GM12878 (cell line): ENCODE measurements at regions not wholly inside any gene's neighbourhood (a gene's known extent, or its start where the extent isn't known, plus 50 kb on each side); places are given as distances from the start of the nearest gene placed in this dataset.

Source experiments
- ATAC-seq: fragments of 200-7000 bp; cut with Tn5 transposase; 3 replicates; pipeline ENCODE4 v1.9.1; 2020; ENCODE audit warnings: mild to moderate bottlenecking, moderate library complexity
- BruUV-seq: library from RNA; stranded (reverse); fragments of 400-500 nt; replicated peaks from 2 replicates; lab custom pipeline; 2021; lab: Mats Ljungman, UMichigan
- CTCF ChIA-PET: fragments of 300-600 bp; sonication (Branson Sonifier 250); formaldehyde crosslinking; extraction: SDS; loops from one replicate; lab custom pipeline; 2021; ENCODE audit warnings: inconsistent platforms; lab: Yijun Ruan, JAX
- POLR2A ChIA-PET: fragments of 350-600 bp; formaldehyde crosslinking; extraction: SDS; loops from one replicate; lab custom pipeline; 2021; ENCODE audit warnings: inconsistent platforms; lab: Charles Lee
- RAD21 ChIA-PET: fragments of 300-600 bp; sonication (Branson Sonifier 250); formaldehyde crosslinking; loops from one replicate; lab custom pipeline; 2023; ENCODE audit warnings: antibody characterized with exemption; ENCODE audit not compliant: unreplicated experiment; lab: Charles Lee
- SMC1A ChIA-PET: fragments of 300-600 bp; sonication (Branson Sonifier 250); formaldehyde crosslinking; loops from one replicate; lab custom pipeline; 2023; ENCODE audit not compliant: unreplicated experiment, uncharacterized antibody; lab: Charles Lee
- DNase-seq: peaks from one replicate; pipeline ENCODE4 v3.0.0-alpha.2; 2011; ENCODE audit warnings: low read depth, low spot score
- FAIRE-seq: peaks from 3 replicates; lab custom pipeline; 2011; peaks lifted over from hg19 to GRCh38; lab: Jason Lieb, UNC
- H2AFZ ChIP-seq: 2 replicates; pipeline ENCODE4 v1.6.0; 2011; ENCODE audit warnings: low read depth, low read length, control low read depth; ENCODE audit not compliant: control insufficient read depth
- H3K27ac ChIP-seq: 2 replicates; pipeline ENCODE4 v1.5.1; 2011; ENCODE audit warnings: control low read depth; ENCODE audit not compliant: control insufficient read depth, insufficient read depth
- H3K27me3 ChIP-seq, 2 experiments: replicated peaks in 1 of 2; 2 replicates each; pipeline versions ENCODE4 v1.6.0 to v1.6.1; 2011; ENCODE audit warnings: low read length in 1 of 2; ENCODE audit not compliant: control insufficient read depth in 2 of 2, insufficient read depth in 2 of 2
- H3K36me3 ChIP-seq, 2 experiments: 2 replicates each; pipeline ENCODE4 v1.5.1; 2011; ENCODE audit warnings: low read length in 1 of 2; ENCODE audit not compliant: control insufficient read depth in 2 of 2, insufficient read depth in 2 of 2
- H3K4me1 ChIP-seq: 2 replicates; pipeline ENCODE4 v1.6.1; 2011; ENCODE audit warnings: mild to moderate bottlenecking, low read length, moderate library complexity, mixed read lengths; ENCODE audit not compliant: control insufficient read depth, insufficient read depth
- H3K4me2 ChIP-seq: 2 replicates; pipeline ENCODE4 v1.6.0; 2011; ENCODE audit warnings: control low read depth; ENCODE audit not compliant: control insufficient read depth, insufficient read depth
- H3K4me3 ChIP-seq: fragments of 200-600 bp; sonication (generic); 2 replicates; pipeline ENCODE4 v1.5.1; 2016
- H3K79me2 ChIP-seq: 2 replicates; pipeline ENCODE4 v1.6.0; 2011; ENCODE audit warnings: low read length; ENCODE audit not compliant: control insufficient read depth, insufficient read depth
- H3K9ac ChIP-seq: 2 replicates; pipeline ENCODE4 v1.8.0; 2011; ENCODE audit warnings: low read length, control low read depth, mixed read lengths; ENCODE audit not compliant: control insufficient read depth, insufficient read depth
- H3K9me3 ChIP-seq: replicated peaks from 3 replicates; pipeline ENCODE4 v1.5.1; 2011; ENCODE audit warnings: mild to moderate bottlenecking, low read length; ENCODE audit not compliant: control insufficient read depth, insufficient read depth
- H4K20me1 ChIP-seq: 2 replicates; pipeline ENCODE4 v1.6.0; 2011; ENCODE audit not compliant: control insufficient read depth, insufficient read depth
- ATF7 ChIP-seq: fragments of 450-650 bp; IDR thresholded peaks from 2 replicates; pipeline ENCODE4 v1.6.1; 2016; ENCODE audit warnings: low read depth, mild to moderate bottlenecking
- BCL3 ChIP-seq: IDR thresholded peaks from 2 replicates; pipeline ENCODE4 v1.6.1; 2011; ENCODE audit warnings: borderline replicate concordance, low read depth, mild to moderate bottlenecking, moderate library complexity, low read length; ENCODE audit not compliant: insufficient read depth, poor library complexity, severe bottlenecking
- CBX3 ChIP-seq: fragments of 200-600 bp; sonication (generic); IDR thresholded peaks from 2 replicates; pipeline ENCODE4 v1.6.1; 2016; ENCODE audit warnings: low read depth, borderline replicate concordance
- CHD4 ChIP-seq: fragments of 200-600 bp; sonication (generic); IDR thresholded peaks from 2 replicates; pipeline ENCODE4 v1.6.1; 2016; ENCODE audit warnings: mild to moderate bottlenecking
- KAT2A ChIP-seq: conservative IDR thresholded peaks from 2 replicates; pipeline ENCODE4 v1.6.1; 2011; ENCODE audit warnings: low read depth, low read length; ENCODE audit not compliant: control insufficient read depth
- MTA3 ChIP-seq: IDR thresholded peaks from 2 replicates; pipeline ENCODE4 v1.6.1; 2012; ENCODE audit warnings: low read length, inconsistent platforms, borderline replicate concordance
- STAT3 ChIP-seq: IDR thresholded peaks from 2 replicates; pipeline ENCODE4 v1.6.1; 2011; ENCODE audit warnings: low read depth, low read length, improper control_type of control experiment
- ZNF274 ChIP-seq: IDR thresholded peaks from one replicate; pipeline ENCODE4 v1.8.0; 2011; ENCODE audit not compliant: insufficient read length, insufficient read depth
- ZNF384 ChIP-seq: IDR thresholded peaks from 2 replicates; pipeline ENCODE4 v1.6.1; 2012; ENCODE audit warnings: low read depth, mild to moderate bottlenecking, low read length, improper control_type of control experiment, borderline replicate concordance
- WGBS: methylation state at CpG from one replicate; pipeline ENCODE4 v1.1.6; 2016; ENCODE audit warnings: low lambda C conversion rate; ENCODE audit not compliant: insufficient replicate concordance, insufficient coverage; ENCODE audit errors: missing lambda C conversion rate; 5-methylcytosine and 5-hydroxymethylcytosine counted together
- in situ Hi-C: fragments of 300-500 bp; cut with MboI; formaldehyde crosslinking; loops from 9 replicates; pipeline ENCODE4 v1.14.3; 2018; ENCODE audit warnings: mixed read lengths
- intact Hi-C: fragments of 100-400 bp; cut with micrococcal nuclease; formaldehyde crosslinking; loops from one replicate; pipeline ENCODE4 v1.14.2; 2022; ENCODE audit not compliant: unreplicated experiment
- TF ChIP-seq, protein P1 (sequence below): fragments of 150-350 bp; IDR thresholded peaks from 2 replicates; pipeline ENCODE4 v1.6.1; 2016; ENCODE audit warnings: low read depth, low read length
- TF ChIP-seq, protein P2 (sequence below): IDR thresholded peaks from 2 replicates; pipeline ENCODE4 v1.6.1; 2012; ENCODE audit warnings: mild to moderate bottlenecking, low read depth, low read length

- H3K9ac ChIP-seq = no peak overlapping the region
- RAD21 ChIA-PET = no interaction called here
- ATAC-seq = no peak
- no peaks in the 10 kb centered on the region for H4K20me1 ChIP-seq
- no peaks in the 10 kb centered on the region for H3K36me3 ChIP-seq
- DNase-seq = no peak
- H3K9me3 ChIP-seq = peaks cover 3% of the 10 kb centered on the region; the same call in 2 of the 3 replicates
- H2AFZ ChIP-seq = no peak overlapping the region
- WGBS = 54% methylated on average over 11 of the region's 11 CpGs
- H3K27ac ChIP-seq = no peak overlapping the region
- BruUV-seq = no TSS peak
- intact Hi-C loops = no loop called here
- no peak overlapping the region for H3K4me3 ChIP-seq
- H3K79me2 ChIP-seq = no peaks in the 10 kb centered on the region
- POLR2A ChIA-PET = no interaction called here
- CTCF ChIA-PET = interaction anchor here (0.5 kb wide), 1 partner anchor 517 kb away, joined by 3 read pairs; no protein-coding TSS in a partner anchor
- no peak overlapping the region for H3K4me2 ChIP-seq
- TF ChIP-seq BCL3 (no peak), ZNF274 (no peak), ATF7 (no peak), CBX3 (no peak), KAT2A (no peak), STAT3 (no peak), MTA3 (no peak), ZNF384 (no peak), CHD4 (no peak)
- TF ChIP-seq, protein P1, sequence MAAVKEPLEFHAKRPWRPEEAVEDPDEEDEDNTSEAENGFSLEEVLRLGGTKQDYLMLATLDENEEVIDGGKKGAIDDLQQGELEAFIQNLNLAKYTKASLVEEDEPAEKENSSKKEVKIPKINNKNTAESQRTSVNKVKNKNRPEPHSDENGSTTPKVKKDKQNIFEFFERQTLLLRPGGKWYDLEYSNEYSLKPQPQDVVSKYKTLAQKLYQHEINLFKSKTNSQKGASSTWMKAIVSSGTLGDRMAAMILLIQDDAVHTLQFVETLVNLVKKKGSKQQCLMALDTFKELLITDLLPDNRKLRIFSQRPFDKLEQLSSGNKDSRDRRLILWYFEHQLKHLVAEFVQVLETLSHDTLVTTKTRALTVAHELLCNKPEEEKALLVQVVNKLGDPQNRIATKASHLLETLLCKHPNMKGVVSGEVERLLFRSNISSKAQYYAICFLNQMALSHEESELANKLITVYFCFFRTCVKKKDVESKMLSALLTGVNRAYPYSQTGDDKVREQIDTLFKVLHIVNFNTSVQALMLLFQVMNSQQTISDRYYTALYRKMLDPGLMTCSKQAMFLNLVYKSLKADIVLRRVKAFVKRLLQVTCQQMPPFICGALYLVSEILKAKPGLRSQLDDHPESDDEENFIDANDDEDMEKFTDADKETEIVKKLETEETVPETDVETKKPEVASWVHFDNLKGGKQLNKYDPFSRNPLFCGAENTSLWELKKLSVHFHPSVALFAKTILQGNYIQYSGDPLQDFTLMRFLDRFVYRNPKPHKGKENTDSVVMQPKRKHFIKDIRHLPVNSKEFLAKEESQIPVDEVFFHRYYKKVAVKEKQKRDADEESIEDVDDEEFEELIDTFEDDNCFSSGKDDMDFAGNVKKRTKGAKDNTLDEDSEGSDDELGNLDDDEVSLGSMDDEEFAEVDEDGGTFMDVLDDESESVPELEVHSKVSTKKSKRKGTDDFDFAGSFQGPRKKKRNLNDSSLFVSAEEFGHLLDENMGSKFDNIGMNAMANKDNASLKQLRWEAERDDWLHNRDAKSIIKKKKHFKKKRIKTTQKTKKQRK = no peak
- TF ChIP-seq, protein P2, sequence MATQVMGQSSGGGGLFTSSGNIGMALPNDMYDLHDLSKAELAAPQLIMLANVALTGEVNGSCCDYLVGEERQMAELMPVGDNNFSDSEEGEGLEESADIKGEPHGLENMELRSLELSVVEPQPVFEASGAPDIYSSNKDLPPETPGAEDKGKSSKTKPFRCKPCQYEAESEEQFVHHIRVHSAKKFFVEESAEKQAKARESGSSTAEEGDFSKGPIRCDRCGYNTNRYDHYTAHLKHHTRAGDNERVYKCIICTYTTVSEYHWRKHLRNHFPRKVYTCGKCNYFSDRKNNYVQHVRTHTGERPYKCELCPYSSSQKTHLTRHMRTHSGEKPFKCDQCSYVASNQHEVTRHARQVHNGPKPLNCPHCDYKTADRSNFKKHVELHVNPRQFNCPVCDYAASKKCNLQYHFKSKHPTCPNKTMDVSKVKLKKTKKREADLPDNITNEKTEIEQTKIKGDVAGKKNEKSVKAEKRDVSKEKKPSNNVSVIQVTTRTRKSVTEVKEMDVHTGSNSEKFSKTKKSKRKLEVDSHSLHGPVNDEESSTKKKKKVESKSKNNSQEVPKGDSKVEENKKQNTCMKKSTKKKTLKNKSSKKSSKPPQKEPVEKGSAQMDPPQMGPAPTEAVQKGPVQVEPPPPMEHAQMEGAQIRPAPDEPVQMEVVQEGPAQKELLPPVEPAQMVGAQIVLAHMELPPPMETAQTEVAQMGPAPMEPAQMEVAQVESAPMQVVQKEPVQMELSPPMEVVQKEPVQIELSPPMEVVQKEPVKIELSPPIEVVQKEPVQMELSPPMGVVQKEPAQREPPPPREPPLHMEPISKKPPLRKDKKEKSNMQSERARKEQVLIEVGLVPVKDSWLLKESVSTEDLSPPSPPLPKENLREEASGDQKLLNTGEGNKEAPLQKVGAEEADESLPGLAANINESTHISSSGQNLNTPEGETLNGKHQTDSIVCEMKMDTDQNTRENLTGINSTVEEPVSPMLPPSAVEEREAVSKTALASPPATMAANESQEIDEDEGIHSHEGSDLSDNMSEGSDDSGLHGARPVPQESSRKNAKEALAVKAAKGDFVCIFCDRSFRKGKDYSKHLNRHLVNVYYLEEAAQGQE = no peak
- TF ChIP-seq, all 136 proteins: peak for 0
- no peaks in the 10 kb centered on the region for H3K4me1 ChIP-seq
- in situ Hi-C loops = no loop called here
- FAIRE-seq = no peak
- no peaks in the 10 kb centered on the region for H3K27me3 ChIP-seq
- SMC1A ChIA-PET = no interaction called here
Observed at GRCh38 chr7:69445541-69445940, 152.7 kb upstream of the AUTS2 start.
